T-helper 17 cell (primary cell): ENCODE measurements at regions not wholly inside any gene's neighbourhood (a gene's known extent, or its start where the extent isn't known, plus 50 kb on each side); places are given as distances from the start of the nearest gene placed in this dataset.

ENCODE experiments used
- ATAC-seq: fragments of 150-1000 bp; cut with Tn5 transposase; 2 replicates; pipeline ENCODE4 v1.10.0; 2021; ENCODE audit warnings: mild to moderate bottlenecking, moderate library complexity
- DNase-seq, 3 donors: peaks; one replicate each; pipeline versions ENCODE4 v3.0.0 to v3.0.0-alpha.2; 2020 to 2021
- H3K9me3 ChIP-seq: one replicate; pipeline ENCODE4 v1.7.0; 2013; ENCODE audit warnings: low read length, mild to moderate bottlenecking; ENCODE audit not compliant: control insufficient read depth, poor library complexity, severe bottlenecking
- H3K27ac Mint-ChIP-seq: one replicate; pipeline ENCODE4 v1.8.0; 2022; ENCODE audit warnings: mild to moderate bottlenecking, moderate library complexity, mixed read lengths
- H3K27me3 Mint-ChIP-seq: one replicate; pipeline ENCODE4 v1.8.0; 2022; ENCODE audit warnings: mixed read lengths
- H3K36me3 Mint-ChIP-seq: one replicate; pipeline ENCODE4 v1.8.0; 2022; ENCODE audit warnings: low read depth, mixed read lengths
- H3K4me1 Mint-ChIP-seq: one replicate; pipeline ENCODE4 v1.8.0; 2022; ENCODE audit warnings: mild to moderate bottlenecking, mixed read lengths
- H3K4me3 Mint-ChIP-seq: one replicate; pipeline ENCODE4 v1.8.0; 2022; ENCODE audit warnings: mild to moderate bottlenecking, moderate library complexity, mixed read lengths

DNA sequence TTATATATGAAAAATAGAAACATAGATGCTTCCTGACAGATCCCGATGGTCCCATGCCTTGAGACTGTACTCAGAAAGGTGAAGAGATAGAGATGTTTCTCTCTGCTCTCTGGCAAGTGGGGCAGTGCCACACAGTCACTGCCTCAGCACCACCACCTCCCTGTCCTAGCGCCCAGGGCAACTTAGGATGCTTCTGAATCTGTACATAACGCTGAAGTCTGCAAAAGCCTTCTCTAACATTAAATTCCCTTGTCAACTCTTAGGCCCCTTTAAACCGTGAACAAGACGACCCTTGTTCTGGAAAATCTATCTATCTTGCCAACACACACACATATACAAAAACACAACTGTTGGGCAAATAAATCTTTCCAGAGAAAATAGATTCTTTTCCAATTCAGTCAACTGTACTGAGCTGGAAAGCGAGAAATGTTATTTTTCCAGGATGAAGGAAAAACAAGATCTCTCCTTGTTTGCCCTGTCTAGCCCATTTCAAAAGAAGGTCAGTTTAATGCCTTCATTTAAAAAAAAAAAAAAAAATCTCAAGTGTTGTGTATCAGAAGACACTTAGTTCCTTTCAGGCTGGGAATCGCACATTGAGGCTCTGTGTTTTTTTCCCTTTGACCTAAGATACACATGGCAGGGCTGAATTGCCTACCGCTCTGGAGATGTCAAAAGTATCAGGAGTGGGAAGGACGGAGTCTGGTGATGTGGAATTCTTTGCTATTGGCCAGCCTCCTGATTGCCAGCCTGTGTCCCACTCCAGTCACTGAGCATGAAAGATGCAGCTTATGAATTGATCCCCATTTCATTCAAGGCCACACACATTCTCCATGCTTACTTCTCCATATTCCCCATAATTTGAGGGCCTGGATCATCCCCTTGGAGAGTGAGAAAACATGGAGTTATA lies 241.4 kb downstream of the LACC1 start:
- H3K4me3 Mint-ChIP-seq = no peak overlapping the region

DNA sequence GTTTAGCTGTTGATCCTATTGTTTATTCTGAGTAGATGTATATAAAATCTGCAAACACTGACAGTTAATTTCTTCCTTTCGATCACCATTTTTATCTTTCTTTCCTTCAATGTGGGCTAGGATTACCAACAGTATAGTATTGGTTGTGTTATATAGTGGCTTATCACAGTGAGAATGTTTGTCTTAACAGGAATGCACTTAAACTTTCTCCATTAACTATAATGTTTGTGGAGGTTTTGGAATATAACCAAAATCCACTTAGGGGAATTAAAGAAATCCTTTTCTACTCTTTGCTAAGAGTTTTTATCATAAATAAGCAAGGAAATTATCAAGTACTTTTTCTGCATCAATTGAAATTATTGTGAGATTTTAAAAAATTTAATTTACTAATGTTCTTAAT lies 244.6 kb downstream of the LACC1 start:
- H3K36me3 Mint-ChIP-seq = peaks cover 2% of the 10 kb centered on the region
- H3K27me3 Mint-ChIP-seq = peaks cover 15% of the 10 kb centered on the region
- H3K4me1 Mint-ChIP-seq = no peaks in the 10 kb centered on the region
- no peak overlapping the region for H3K4me3 Mint-ChIP-seq
- no peak for DNase-seq
- no peak for ATAC-seq
- H3K9me3 ChIP-seq = no peaks in the 10 kb centered on the region
- no peak overlapping the region for H3K27ac Mint-ChIP-seq

More for the DNA sequence above, 241.4 kb downstream of the LACC1 start:
- H3K4me1 Mint-ChIP-seq = peaks cover 3% of the 10 kb centered on the region
- ATAC-seq = no peak
- H3K27ac Mint-ChIP-seq = no peak overlapping the region
- no peak for DNase-seq
- H3K27me3 Mint-ChIP-seq = no peaks in the 10 kb centered on the region
- no peaks in the 10 kb centered on the region for H3K9me3 ChIP-seq
- peaks cover 2% of the 10 kb centered on the region for H3K36me3 Mint-ChIP-seq

DNA sequence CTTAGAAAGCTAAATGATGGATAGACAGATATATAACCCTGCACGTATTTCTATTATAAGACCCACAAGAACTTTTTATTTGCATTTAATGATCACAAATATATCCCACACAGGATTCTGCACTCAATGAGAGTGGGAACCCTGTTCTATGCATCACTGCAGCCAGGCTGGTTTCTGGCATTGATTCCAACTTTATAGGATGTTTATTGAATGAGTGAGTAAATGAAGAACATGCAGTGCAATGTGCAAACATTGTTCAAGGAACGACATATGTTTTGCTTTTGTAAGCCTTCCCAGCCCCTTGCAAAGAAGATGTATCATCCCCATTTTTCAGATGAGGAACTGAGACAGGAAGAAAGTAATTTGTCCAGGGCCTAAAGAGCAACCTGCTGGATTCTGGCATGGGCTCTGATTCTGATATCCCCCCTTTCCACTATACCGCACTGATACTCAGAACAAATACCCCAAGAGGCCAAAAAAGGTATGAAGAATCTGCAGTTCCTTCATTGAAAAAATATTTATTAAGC lies 246.3 kb downstream of the LACC1 start:
- peaks cover 4% of the 10 kb centered on the region for H3K36me3 Mint-ChIP-seq
- H3K4me1 Mint-ChIP-seq = no peaks in the 10 kb centered on the region
- H3K27me3 Mint-ChIP-seq = peaks cover 28% of the 10 kb centered on the region
- DNase-seq (no peak), ATAC-seq (no peak)
- H3K4me3 Mint-ChIP-seq = no peak overlapping the region
- H3K27ac Mint-ChIP-seq = no peak overlapping the region
- no peaks in the 10 kb centered on the region for H3K9me3 ChIP-seq

DNA sequence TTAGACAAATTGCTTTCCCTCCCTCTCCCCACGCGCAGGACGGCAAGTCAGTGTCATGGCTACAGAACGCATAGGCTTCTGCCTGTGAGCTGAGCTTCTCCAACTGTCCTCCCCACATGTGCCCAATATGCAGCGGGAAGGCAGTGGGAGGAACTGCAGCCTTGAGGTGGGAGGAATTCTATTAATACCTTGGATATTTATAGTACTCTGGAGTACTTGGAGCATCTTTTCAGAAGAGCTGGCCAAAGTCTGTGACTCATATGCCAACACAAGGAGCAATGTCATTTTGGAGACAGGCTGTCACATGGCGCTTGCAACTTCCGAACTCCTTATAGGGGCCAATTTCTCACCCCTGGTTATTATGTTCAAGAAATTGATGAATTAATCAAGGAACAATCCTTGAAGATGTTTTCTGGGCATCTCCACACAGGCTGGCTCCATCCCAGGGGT lies 245.0 kb upstream of the SERP2 start:
- no peak for DNase-seq
- ATAC-seq = no peak
- no peak overlapping the region for H3K4me3 Mint-ChIP-seq
- H3K9me3 ChIP-seq = no peaks in the 10 kb centered on the region
- H3K27ac Mint-ChIP-seq = no peak overlapping the region
- H3K4me1 Mint-ChIP-seq = no peaks in the 10 kb centered on the region
- peaks cover 4% of the 10 kb centered on the region for H3K36me3 Mint-ChIP-seq
- peaks cover 48% of the 10 kb centered on the region for H3K27me3 Mint-ChIP-seq

DNA sequence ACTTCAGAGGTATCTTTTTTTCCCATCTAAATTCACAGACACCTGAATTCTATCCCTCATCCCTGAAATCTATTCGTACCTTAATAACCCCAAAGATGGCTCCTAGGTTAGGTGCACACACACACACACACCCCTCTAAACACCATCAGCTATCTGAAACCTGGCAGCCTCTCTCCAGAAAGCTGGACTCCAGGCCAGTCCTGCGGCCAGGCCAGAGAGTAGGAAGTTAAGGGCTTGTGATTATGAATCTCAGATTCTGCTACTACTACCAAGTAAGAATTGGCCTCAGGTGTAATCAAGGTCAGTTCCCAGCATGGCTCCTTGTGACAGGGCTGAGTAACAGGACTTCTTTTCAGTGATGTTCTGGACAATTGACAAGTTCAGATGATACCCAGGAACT lies 244.2 kb upstream of the SERP2 start:
- Mint-ChIP-seq H3K4me1 (no peaks in the 10 kb centered on the region), H3K27ac (no peak overlapping the region), H3K36me3 (peaks cover 4% of the 10 kb centered on the region), H3K27me3 (peaks cover 55% of the 10 kb centered on the region), H3K4me3 (no peak overlapping the region)
- DNase-seq (no peak), ATAC-seq (no peak)
- no peaks in the 10 kb centered on the region for H3K9me3 ChIP-seq

DNA sequence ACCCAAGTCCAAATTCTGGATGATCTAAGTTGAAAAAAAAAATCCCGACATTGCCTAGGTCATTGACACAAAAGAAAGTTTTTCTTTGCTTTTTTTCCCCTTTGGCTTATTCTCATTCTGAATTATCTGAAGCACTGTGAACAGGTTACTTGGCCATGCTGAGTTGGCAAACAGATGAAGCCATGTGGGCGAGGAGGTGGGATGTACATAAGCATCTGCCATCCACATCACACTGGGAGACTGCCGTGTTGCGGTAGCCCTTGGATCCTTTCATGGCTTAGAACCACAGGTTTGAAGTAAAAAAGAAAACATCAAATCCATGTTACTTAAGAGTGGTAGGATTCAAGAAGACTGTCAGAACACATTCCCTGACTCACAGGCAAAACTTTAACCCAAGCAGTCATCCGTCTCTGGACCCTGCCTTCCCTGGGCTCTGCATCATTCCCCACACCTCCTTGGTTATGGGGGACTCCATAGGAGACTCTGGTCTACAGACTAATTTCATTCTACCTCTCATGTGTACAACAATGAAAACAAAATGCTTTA lies 242.5 kb upstream of the SERP2 start:
- Mint-ChIP-seq H3K27me3 (peaks cover 63% of the 10 kb centered on the region), H3K36me3 (peaks cover 4% of the 10 kb centered on the region), H3K27ac (no peak overlapping the region)

DNA sequence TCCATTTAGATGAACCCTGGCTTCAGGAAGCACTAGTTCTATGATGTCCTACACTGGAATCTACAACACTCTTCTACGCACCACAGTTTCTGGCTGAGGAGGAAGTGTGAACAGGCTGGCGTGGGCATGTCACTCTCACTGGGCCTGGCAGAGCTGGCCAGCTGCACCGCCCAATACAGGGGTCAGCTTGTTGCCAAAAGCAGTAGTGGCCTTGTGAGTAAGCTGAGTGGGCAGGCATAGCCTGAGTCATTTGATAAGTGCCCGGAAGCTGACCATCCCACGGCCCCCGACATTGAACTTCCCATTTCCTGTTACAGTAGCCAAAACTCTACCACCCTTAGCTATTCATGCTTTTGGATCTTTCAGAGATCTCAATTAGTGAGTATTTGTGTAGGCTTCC lies 240.9 kb upstream of the SERP2 start:
- Mint-ChIP-seq H3K4me1 (peaks cover 2% of the 10 kb centered on the region), H3K4me3 (no peak overlapping the region), H3K36me3 (peaks cover 4% of the 10 kb centered on the region), H3K27ac (no peak overlapping the region), H3K27me3 (peaks cover 71% of the 10 kb centered on the region)
- H3K9me3 ChIP-seq = no peaks in the 10 kb centered on the region
- DNase-seq = no peak
- no peak for ATAC-seq

More for the DNA sequence above, 242.5 kb upstream of the SERP2 start:
- H3K4me1 Mint-ChIP-seq = peaks cover under 1% of the 10 kb centered on the region
- DNase-seq (no peak), ATAC-seq (no peak)
- H3K4me3 Mint-ChIP-seq = no peak overlapping the region
- no peaks in the 10 kb centered on the region for H3K9me3 ChIP-seq

DNA sequence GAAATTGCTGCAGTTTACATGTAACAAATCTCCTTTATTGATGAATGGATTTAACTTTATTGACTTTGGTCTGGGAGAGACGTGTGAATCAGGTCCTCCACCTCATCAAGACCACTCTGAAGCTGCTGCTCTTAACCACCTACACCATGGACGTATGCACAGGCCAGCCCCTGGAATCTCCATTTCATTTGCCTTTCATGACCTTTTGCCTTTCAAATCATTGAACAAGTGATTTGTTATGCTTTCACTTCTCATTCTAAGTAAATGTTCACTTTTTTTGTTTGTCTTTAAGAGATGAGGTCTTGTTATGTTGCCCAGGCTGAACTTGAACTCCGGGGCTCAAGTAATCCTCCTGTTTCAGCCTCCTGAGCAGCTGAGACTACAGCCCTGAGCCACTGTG lies 240.0 kb upstream of the SERP2 start:
- ATAC-seq = no peak
- H3K36me3 Mint-ChIP-seq = peaks cover 4% of the 10 kb centered on the region
- H3K27ac Mint-ChIP-seq = no peak overlapping the region
- peaks cover 2% of the 10 kb centered on the region for H3K4me1 Mint-ChIP-seq
- H3K9me3 ChIP-seq = no peaks in the 10 kb centered on the region
- no peak overlapping the region for H3K4me3 Mint-ChIP-seq
- peaks cover 68% of the 10 kb centered on the region for H3K27me3 Mint-ChIP-seq
- no peak for DNase-seq

DNA sequence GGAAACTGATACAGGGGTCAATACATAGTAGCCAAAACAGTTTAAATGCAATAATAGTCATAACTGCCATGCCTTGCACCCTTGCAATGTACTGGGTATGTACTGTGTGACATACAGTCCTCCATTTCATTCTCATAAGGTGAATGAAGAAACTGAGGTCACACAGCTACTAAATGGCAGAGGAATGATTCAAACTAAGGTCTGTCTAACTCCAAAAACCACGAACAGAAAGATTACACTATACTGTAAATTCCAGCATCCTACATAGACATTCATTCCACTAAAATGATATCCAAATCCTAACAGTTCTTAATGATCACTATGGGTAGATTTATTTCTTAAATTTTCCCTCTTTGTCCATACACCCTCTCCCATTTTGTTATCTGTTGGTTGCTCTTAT lies 238.1 kb upstream of the SERP2 start:
- Mint-ChIP-seq H3K27me3 (peaks cover 55% of the 10 kb centered on the region), H3K4me1 (peaks cover 2% of the 10 kb centered on the region), H3K4me3 (no peak overlapping the region), H3K36me3 (peaks cover 2% of the 10 kb centered on the region), H3K27ac (no peak overlapping the region)
- DNase-seq (no peak), ATAC-seq (no peak)
- no peaks in the 10 kb centered on the region for H3K9me3 ChIP-seq

DNA sequence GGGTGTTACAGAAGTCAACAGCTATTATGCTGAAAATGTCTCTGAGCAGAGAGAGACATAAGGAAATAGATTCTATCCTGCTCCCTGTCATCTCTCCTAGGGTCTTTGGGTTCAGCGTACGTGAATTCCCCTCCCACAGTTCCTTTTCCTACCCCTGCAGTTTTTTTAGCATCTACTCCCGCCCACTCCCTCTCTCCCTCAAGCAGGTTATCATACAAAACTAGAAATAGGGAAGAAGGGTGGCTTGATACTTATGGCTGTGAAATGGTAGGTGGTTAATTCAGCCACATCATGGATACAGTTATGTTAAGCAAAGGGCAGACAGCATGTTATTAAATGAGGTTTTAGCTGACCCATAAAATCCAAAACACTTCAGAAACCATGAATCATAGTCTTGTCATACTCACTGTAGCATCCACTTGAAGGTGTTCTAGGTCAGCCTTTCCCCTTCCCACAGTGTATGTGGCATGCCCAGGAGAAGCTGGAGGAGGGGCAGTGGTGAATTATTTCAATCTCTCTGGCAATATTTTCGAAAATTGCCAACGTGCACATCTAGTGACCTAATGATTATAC lies 236.8 kb upstream of the SERP2 start:
- DNase-seq (no peak), ATAC-seq (no peak)
- Mint-ChIP-seq H3K36me3 (peaks cover 2% of the 10 kb centered on the region), H3K4me3 (no peak overlapping the region), H3K27ac (no peak overlapping the region), H3K27me3 (peaks cover 43% of the 10 kb centered on the region), H3K4me1 (peaks cover 8% of the 10 kb centered on the region)
- no peaks in the 10 kb centered on the region for H3K9me3 ChIP-seq

DNA sequence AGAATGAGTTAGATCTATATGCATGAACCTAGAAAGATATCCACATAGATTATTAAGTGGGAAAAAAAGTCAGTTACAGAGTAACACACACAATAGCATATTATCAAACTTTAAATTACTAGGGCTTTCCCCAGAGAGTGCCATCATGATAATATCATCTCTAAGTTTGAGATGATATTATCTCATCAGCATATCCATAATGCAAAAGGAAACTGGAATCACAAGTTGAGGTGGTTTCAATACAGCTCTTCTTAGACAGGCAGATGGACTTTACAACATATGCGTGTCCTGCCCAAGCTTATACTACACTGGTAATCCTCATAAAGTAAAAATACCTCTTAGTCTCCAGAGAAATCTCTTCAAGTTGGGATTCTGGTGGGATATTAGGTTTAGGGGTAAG lies 236.2 kb upstream of the SERP2 start:
- ATAC-seq (no peak), DNase-seq (no peak)
- Mint-ChIP-seq H3K4me3 (no peak overlapping the region), H3K36me3 (peaks cover 2% of the 10 kb centered on the region), H3K4me1 (peaks cover 13% of the 10 kb centered on the region), H3K27me3 (peaks cover 39% of the 10 kb centered on the region), H3K27ac (no peak overlapping the region)
- no peaks in the 10 kb centered on the region for H3K9me3 ChIP-seq

DNA sequence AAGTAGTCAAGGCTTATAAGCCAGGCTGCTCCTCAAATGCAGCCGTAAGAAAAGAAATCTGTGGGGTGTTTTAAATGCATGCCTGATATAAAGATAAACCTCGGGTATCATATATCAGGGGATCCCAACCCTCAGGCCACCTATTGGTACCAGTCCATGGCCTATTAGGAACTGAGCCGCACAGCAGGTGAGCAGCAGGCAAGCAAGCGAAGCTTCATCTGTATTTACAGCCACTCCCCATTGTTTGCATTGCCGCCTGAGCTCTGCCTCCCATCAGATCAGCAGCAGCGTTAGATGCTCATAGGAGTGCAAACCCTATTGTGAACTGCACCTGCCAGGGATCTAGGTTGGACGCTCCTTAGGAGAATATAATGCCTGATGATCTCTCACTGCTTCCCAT lies 233.5 kb upstream of the SERP2 start:
- Mint-ChIP-seq H3K36me3 (no peaks in the 10 kb centered on the region), H3K27ac (no peak overlapping the region), H3K27me3 (peaks cover 25% of the 10 kb centered on the region), H3K4me1 (peaks cover 17% of the 10 kb centered on the region), H3K4me3 (no peak overlapping the region)
- H3K9me3 ChIP-seq = no peaks in the 10 kb centered on the region
- DNase-seq (no peak), ATAC-seq (no peak)

DNA sequence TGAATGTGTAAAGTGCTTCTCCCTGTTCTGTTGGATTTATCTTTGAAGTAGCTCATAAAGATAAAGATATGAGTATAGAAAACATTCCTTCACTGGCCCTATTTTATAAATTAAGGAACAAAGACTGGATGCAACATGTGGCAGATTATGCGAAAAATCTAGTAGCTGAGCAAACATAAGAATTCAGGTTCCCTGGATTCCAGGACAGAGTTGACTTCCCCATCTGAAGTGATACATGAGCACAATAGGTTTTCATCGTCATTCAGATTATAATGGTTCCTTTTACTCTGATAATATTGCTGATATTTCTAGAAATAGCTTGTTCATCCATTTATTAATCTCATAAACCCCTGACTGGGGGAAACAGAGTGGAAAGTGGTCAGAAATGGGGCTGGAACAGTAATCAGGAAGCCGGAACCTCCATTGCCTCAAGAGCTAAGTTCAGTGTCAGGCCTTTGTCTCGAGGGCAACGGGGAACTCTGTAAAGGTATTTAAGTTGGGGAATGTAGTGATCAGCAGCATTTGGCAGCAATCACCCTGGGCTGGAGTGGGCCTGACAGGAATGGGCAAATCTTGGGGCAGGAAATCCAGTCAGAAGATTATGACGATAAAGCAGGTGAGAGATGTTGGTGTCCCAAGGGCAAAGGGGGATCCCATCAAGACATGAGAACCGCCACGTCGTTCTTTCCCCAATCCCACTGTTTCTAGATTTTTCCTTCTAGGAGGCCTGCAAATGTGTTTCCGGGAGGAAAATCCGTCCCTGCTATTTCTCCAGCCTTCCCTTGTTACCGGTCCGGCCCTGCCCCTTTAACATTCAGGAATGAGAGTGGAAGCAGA lies 232.5 kb upstream of the SERP2 start:
- Mint-ChIP-seq H3K27me3 (peaks cover 28% of the 10 kb centered on the region), H3K27ac (peak overlapping the region; percentile 93), H3K4me3 (peak overlapping the region; percentile 84), H3K4me1 (peaks cover 17% of the 10 kb centered on the region), H3K36me3 (no peaks in the 10 kb centered on the region)
- ATAC-seq (no peak), DNase-seq (peak in 1 of 3 donors; percentile 8)
- no peaks in the 10 kb centered on the region for H3K9me3 ChIP-seq
